A673 (cell line): ENCODE measurements at regions not wholly inside any gene's neighbourhood (a gene's known extent, or its start where the extent isn't known, plus 50 kb on each side); places are given as distances from the start of the nearest gene placed in this dataset.

Experiments
- BruUV-seq: library from RNA; stranded (reverse); fragments of 400-500 nt; replicated peaks from 2 replicates; lab custom pipeline; 2021; lab: Mats Ljungman, UMichigan
- CTCF ChIA-PET: fragments of 300-600 bp; sonication (Branson Sonifier 250); formaldehyde crosslinking; loops from one replicate; lab custom pipeline; 2022; ENCODE audit warnings: antibody characterized with exemption; lab: Charles Lee
- POLR2A ChIA-PET: fragments of 300-600 bp; sonication (Branson Sonifier 250); formaldehyde crosslinking; loops from one replicate; lab custom pipeline; 2022; ENCODE audit warnings: antibody characterized with exemption; ENCODE audit not compliant: low non-redundant PET; lab: Charles Lee
- DNase-seq: peaks from one replicate; pipeline ENCODE4 v3.0.0-alpha.2; 2015; ENCODE audit warnings: low spot score
- H3K27ac ChIP-seq: fragments of 200-600 bp; sonication (generic); 2 replicates; pipeline ENCODE4 v1.5.1; 2016; ENCODE audit warnings: mixed run types, low read depth, mild to moderate bottlenecking, mixed read lengths, antibody characterized with exemption, low read length; ENCODE audit not compliant: poor library complexity, severe bottlenecking
- H3K27me3 ChIP-seq: fragments of 200-600 bp; sonication (generic); replicated peaks from 2 replicates; pipeline ENCODE4 v1.6.1; 2017; ENCODE audit warnings: mixed run types, low read depth, mild to moderate bottlenecking, mixed read lengths, antibody characterized with exemption, low read length; ENCODE audit not compliant: insufficient read depth, poor library complexity
- H3K36me3 ChIP-seq: fragments of 200-600 bp; sonication (generic); 2 replicates; pipeline ENCODE4 v1.6.1; 2016; ENCODE audit warnings: mixed run types, mild to moderate bottlenecking, mixed read lengths, antibody characterized with exemption, low read length; ENCODE audit not compliant: insufficient read depth, poor library complexity, severe bottlenecking
- H3K4me1 ChIP-seq: fragments of 200-600 bp; sonication (generic); 2 replicates; pipeline ENCODE4 v1.6.1; 2017; ENCODE audit warnings: mixed run types, mild to moderate bottlenecking, mixed read lengths, antibody characterized with exemption, low read length; ENCODE audit not compliant: insufficient read depth, poor library complexity, severe bottlenecking
- H3K4me3 ChIP-seq: fragments of 200-600 bp; sonication (generic); 2 replicates; pipeline ENCODE4 v1.5.1; 2016; ENCODE audit warnings: low read depth, mixed run types, mild to moderate bottlenecking, mixed read lengths, low read length; ENCODE audit not compliant: poor library complexity, severe bottlenecking
- H3K9me3 ChIP-seq: fragments of 200-600 bp; sonication (generic); 2 replicates; pipeline ENCODE4 v1.6.1; 2016; ENCODE audit warnings: mixed run types, low read depth, mild to moderate bottlenecking, mixed read lengths, antibody characterized with exemption, low read length; ENCODE audit not compliant: poor library complexity, severe bottlenecking
- CTCF ChIP-seq: fragments of 300-800, 200-600 bp; sonication (generic); conservative IDR thresholded peaks from 2 replicates; pipeline ENCODE4 v1.5.1; 2017; ENCODE audit warnings: low read depth, mild to moderate bottlenecking, antibody characterized with exemption, low read length, moderate library complexity, mixed read lengths
- EZH2 ChIP-seq: fragments of 200-600 bp; sonication (generic); IDR thresholded peaks from 2 replicates; pipeline ENCODE4 v1.6.1; 2017; ENCODE audit warnings: borderline replicate concordance, low read depth, mild to moderate bottlenecking, mixed read lengths, antibody characterized with exemption, low read length; ENCODE audit not compliant: poor library complexity, severe bottlenecking
- intact Hi-C: fragments of 100-400 bp; cut with micrococcal nuclease; formaldehyde crosslinking; loops from one replicate; pipeline ENCODE4 v1.10.0; 2022; ENCODE audit not compliant: unreplicated experiment

GRCh38 chr10:105656856-105657255, 1015.8 kb downstream of the SORCS3 start:
- CTCF ChIA-PET: no interaction called here
- Histone ChIP-seq H3K27me3 (no peaks in the 10 kb centered on the region), H3K9me3 (no peaks in the 10 kb centered on the region), H3K4me3 (no peak overlapping the region), H3K4me1 (peaks cover 9% of the 10 kb centered on the region), H3K27ac (no peak overlapping the region), H3K36me3 (no peaks in the 10 kb centered on the region)
- intact Hi-C loops: no loop called here
- no TSS peak for BruUV-seq
- TF ChIP-seq CTCF: no peak
- no peak for TF ChIP-seq EZH2
- DNase-seq: no peak
- POLR2A ChIA-PET: no interaction called here

GRCh38 chr10:105650306-105650705, 1009.2 kb downstream of the SORCS3 start:
- no peak overlapping the region for H3K27ac ChIP-seq
- H3K27me3 ChIP-seq: no peaks in the 10 kb centered on the region

GRCh38 chr10:105647354-105647753, 1006.3 kb downstream of the SORCS3 start:
- TF ChIP-seq CTCF (no peak), EZH2 (no peak)
- no peak overlapping the region for H3K27ac ChIP-seq
- intact Hi-C loops: no loop called here
- no peaks in the 10 kb centered on the region for H3K4me1 ChIP-seq
- no peaks in the 10 kb centered on the region for H3K9me3 ChIP-seq
- H3K36me3 ChIP-seq: no peaks in the 10 kb centered on the region
- BruUV-seq: no TSS peak
- H3K4me3 ChIP-seq: no peak overlapping the region
- ChIA-PET POLR2A (no interaction called here), CTCF (no interaction called here)
- H3K27me3 ChIP-seq: no peaks in the 10 kb centered on the region
- no peak for DNase-seq

More at GRCh38 chr10:105650306-105650705, 1009.2 kb downstream of the SORCS3 start:
- no peak for DNase-seq
- Histone ChIP-seq H3K4me1 (no peaks in the 10 kb centered on the region), H3K36me3 (no peaks in the 10 kb centered on the region), H3K4me3 (no peak overlapping the region), H3K9me3 (no peaks in the 10 kb centered on the region)
- TF ChIP-seq CTCF: no peak
- no peak for TF ChIP-seq EZH2
- CTCF ChIA-PET: no interaction called here
- BruUV-seq: no TSS peak
- intact Hi-C loops: no loop called here
- POLR2A ChIA-PET: no interaction called here
